ENCODE measurements at regions not wholly inside any gene's neighbourhood (a gene's known extent, or its start where the extent isn't known, plus 50 kb on each side); places are given as distances from the start of the nearest gene placed in this dataset.

DNA sequence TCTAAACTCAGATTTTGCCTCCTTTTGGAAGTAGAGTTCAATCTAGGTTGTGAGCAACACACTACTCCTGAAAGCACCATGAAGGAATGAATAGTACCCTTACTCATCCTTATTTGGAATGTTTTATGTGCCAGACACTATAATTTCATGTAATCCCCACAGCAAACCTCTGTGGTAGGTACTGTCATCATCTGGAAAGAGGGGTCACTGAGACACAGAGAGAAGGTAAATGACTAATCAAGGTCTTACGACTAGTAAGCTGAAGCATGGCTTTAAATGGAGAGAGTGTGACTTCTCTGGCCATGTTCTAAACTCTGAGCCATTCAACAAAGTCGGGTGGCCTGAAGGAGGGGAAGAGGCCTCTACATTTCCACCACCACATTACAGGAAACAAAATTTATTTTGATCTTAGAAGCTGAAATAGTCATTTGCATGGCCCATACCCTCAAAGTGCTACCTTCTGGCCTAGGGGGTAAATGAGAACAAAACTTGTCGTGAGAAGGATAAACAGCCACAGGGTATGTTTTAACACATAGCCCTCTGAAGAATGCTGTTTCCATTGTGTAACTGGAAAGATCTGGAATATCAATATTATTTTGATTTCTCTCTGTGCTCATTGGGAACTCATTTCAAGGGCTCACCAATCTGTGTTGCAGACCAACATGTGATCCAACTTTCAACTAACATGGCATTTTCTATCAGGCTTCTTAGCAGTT is 180.8 kb upstream of the RFC3 start:
- TF ChIP-seq CTCF (IDR thresholded peaks at IDR 0.05; ENCODE audit: poor library complexity, severe bottlenecking) (no peak), EZH2 (IDR thresholded peaks at IDR 0.05; ENCODE audit: borderline replicate concordance, insufficient read depth, low read length, poor library complexity, severe bottlenecking) (no peak)
